ENCODE measurements at regions not wholly inside any gene's neighbourhood (a gene's known extent, or its start where the extent isn't known, plus 50 kb on each side); places are given as distances from the start of the nearest gene placed in this dataset.
"Not testable (repeated sequence)": the region's sequence is repeated elsewhere in the genome, so short reads cannot be mapped to it uniquely, and the experiment has no call there.

GRCh38 chr20:30491016-30491415, 766.4 kb upstream of the DEFB115 start:
- H4K12ac ChIP-seq (ENCODE audit: low read depth, low read length): no peak overlapping the region
- no peak overlapping the region for H3K14ac ChIP-seq (ENCODE audit: low read length)
- no peak overlapping the region for H2BK12ac ChIP-seq (ENCODE audit: low read length)
- WGBS (ENCODE audit: extremely low coverage, insufficient coverage, insufficient read length): no CpG with 5 or more reads among the region's 15 CpGs
- H3K27me3 ChIP-seq (ENCODE audit: insufficient read depth, low read length): no peaks in the 10 kb centered on the region
- no peak overlapping the region for H3K4ac ChIP-seq (ENCODE audit: low read depth, low read length)
- no peak overlapping the region for H3K23ac ChIP-seq (ENCODE audit: low read length)
- H3K79me1 ChIP-seq (ENCODE audit: low read length): no peaks in the 10 kb centered on the region
- no peak overlapping the region for H2AK5ac ChIP-seq (ENCODE audit: low read length)
- no peak overlapping the region for H3K18ac ChIP-seq (ENCODE audit: low read length)
- no peak overlapping the region for H4K8ac ChIP-seq (ENCODE audit: low read depth, low read length)
- no peak overlapping the region for H3K27ac ChIP-seq (ENCODE audit: low read depth, low read length)
- H3K9me3 ChIP-seq (ENCODE audit: insufficient read depth, low read depth, low read length): peaks cover 36% of the 10 kb centered on the region
- H4K91ac ChIP-seq (ENCODE audit: low read depth, low read length): no peak overlapping the region
- H3K4me2 ChIP-seq (ENCODE audit: low read length): no peak overlapping the region
- no peak overlapping the region for H3K4me3 ChIP-seq (ENCODE audit: low read depth, low read length)
- no peak overlapping the region for H2BK5ac ChIP-seq (ENCODE audit: low read depth, low read length, poor library complexity)
- H3K4me1 ChIP-seq (ENCODE audit: control insufficient read depth in 1 of 2, insufficient read depth in 2 of 2, low read length in 2 of 2): no peaks in the 10 kb centered on the region
- peaks cover 0 to 1% of the 10 kb centered on the region in 2 experiments for H3K36me3 ChIP-seq (ENCODE audit: control insufficient read depth in 1 of 2, insufficient read depth in 2 of 2, low read length in 2 of 2)
- H2AFZ ChIP-seq (ENCODE audit: insufficient read depth, low read length, poor library complexity): no peak overlapping the region
- H3K9ac ChIP-seq (ENCODE audit: low read length): no peak overlapping the region
- no peak for DNase-seq
- no peaks in the 10 kb centered on the region for H3K79me2 ChIP-seq (ENCODE audit: control insufficient read depth, insufficient read depth, low read length, poor library complexity)
- no peak overlapping the region for H2BK120ac ChIP-seq (ENCODE audit: insufficient read depth, low read length, poor library complexity)

- H3K9ac ChIP-seq (ENCODE audit: low read length); H3K79me2 ChIP-seq (ENCODE audit: control insufficient read depth, insufficient read depth, low read length, poor library complexity); H3K4me2 ChIP-seq (ENCODE audit: low read length); H3K14ac ChIP-seq (ENCODE audit: low read length); H2BK5ac ChIP-seq (ENCODE audit: low read depth, low read length, poor library complexity); H2BK12ac ChIP-seq (ENCODE audit: low read length); DNase-seq; H3K9me3 ChIP-seq (ENCODE audit: insufficient read depth, low read depth, low read length); H3K4me3 ChIP-seq (ENCODE audit: low read depth, low read length); H4K8ac ChIP-seq (ENCODE audit: low read depth, low read length); H2AFZ ChIP-seq (ENCODE audit: insufficient read depth, low read length, poor library complexity); H4K12ac ChIP-seq (ENCODE audit: low read depth, low read length); H2AK5ac ChIP-seq (ENCODE audit: low read length); H3K79me1 ChIP-seq (ENCODE audit: low read length); H3K18ac ChIP-seq (ENCODE audit: low read length); H3K27me3 ChIP-seq (ENCODE audit: insufficient read depth, low read length); H3K27ac ChIP-seq (ENCODE audit: low read depth, low read length); H2BK120ac ChIP-seq (ENCODE audit: insufficient read depth, low read length, poor library complexity); H4K91ac ChIP-seq (ENCODE audit: low read depth, low read length); H3K4ac ChIP-seq (ENCODE audit: low read depth, low read length); H3K4me1 ChIP-seq (ENCODE audit: control insufficient read depth in 1 of 2, insufficient read depth in 2 of 2, low read length in 2 of 2); H3K36me3 ChIP-seq (ENCODE audit: control insufficient read depth in 1 of 2, insufficient read depth in 2 of 2, low read length in 2 of 2); H3K23ac ChIP-seq (ENCODE audit: low read length): not testable (repeated sequence)
- WGBS (ENCODE audit: extremely low coverage, insufficient coverage, insufficient read length): no CpG with 5 or more reads among the region's 16 CpGs
Observed at GRCh38 chr20:30496656-30497055, 760.8 kb upstream of the DEFB115 start.

- not testable (repeated sequence) for H2BK12ac ChIP-seq (ENCODE audit: low read length); H2AK5ac ChIP-seq (ENCODE audit: low read length); H3K23ac ChIP-seq (ENCODE audit: low read length); H3K27me3 ChIP-seq (ENCODE audit: insufficient read depth, low read length); H4K12ac ChIP-seq (ENCODE audit: low read depth, low read length); H3K36me3 ChIP-seq (ENCODE audit: control insufficient read depth in 1 of 2, insufficient read depth in 2 of 2, low read length in 2 of 2); H3K14ac ChIP-seq (ENCODE audit: low read length); H4K8ac ChIP-seq (ENCODE audit: low read depth, low read length); H2AFZ ChIP-seq (ENCODE audit: insufficient read depth, low read length, poor library complexity); H3K79me1 ChIP-seq (ENCODE audit: low read length); DNase-seq; H3K9ac ChIP-seq (ENCODE audit: low read length); H2BK120ac ChIP-seq (ENCODE audit: insufficient read depth, low read length, poor library complexity); H2BK5ac ChIP-seq (ENCODE audit: low read depth, low read length, poor library complexity); H3K4me1 ChIP-seq (ENCODE audit: control insufficient read depth in 1 of 2, insufficient read depth in 2 of 2, low read length in 2 of 2); H3K9me3 ChIP-seq (ENCODE audit: insufficient read depth, low read depth, low read length); H3K4me3 ChIP-seq (ENCODE audit: low read depth, low read length); H4K91ac ChIP-seq (ENCODE audit: low read depth, low read length); H3K79me2 ChIP-seq (ENCODE audit: control insufficient read depth, insufficient read depth, low read length, poor library complexity); H3K27ac ChIP-seq (ENCODE audit: low read depth, low read length); H3K4me2 ChIP-seq (ENCODE audit: low read length); H3K4ac ChIP-seq (ENCODE audit: low read depth, low read length); H3K18ac ChIP-seq (ENCODE audit: low read length)
- no CpG with 5 or more reads among the region's 15 CpGs for WGBS (ENCODE audit: extremely low coverage, insufficient coverage, insufficient read length)
Observed at GRCh38 chr20:30497191-30497590, 760.3 kb upstream of the DEFB115 start.

- H3K14ac ChIP-seq (ENCODE audit: low read length): no peak overlapping the region
- H3K18ac ChIP-seq (ENCODE audit: low read length): no peak overlapping the region
- no peak for DNase-seq
- H3K4me1 ChIP-seq (ENCODE audit: control insufficient read depth in 1 of 2, insufficient read depth in 2 of 2, low read length in 2 of 2): no peaks in the 10 kb centered on the region
- no peak overlapping the region for H2BK5ac ChIP-seq (ENCODE audit: low read depth, low read length, poor library complexity)
- H3K27me3 ChIP-seq (ENCODE audit: insufficient read depth, low read length): no peaks in the 10 kb centered on the region
- H2BK12ac ChIP-seq (ENCODE audit: low read length): no peak overlapping the region
- H3K79me2 ChIP-seq (ENCODE audit: control insufficient read depth, insufficient read depth, low read length, poor library complexity): no peaks in the 10 kb centered on the region
- peaks cover 2% of the 10 kb centered on the region for H3K9me3 ChIP-seq (ENCODE audit: insufficient read depth, low read depth, low read length)
- no peaks in the 10 kb centered on the region for H3K36me3 ChIP-seq (ENCODE audit: control insufficient read depth in 1 of 2, insufficient read depth in 2 of 2, low read length in 2 of 2)
- no peak overlapping the region for H2AFZ ChIP-seq (ENCODE audit: insufficient read depth, low read length, poor library complexity)
- no peak overlapping the region for H3K4me2 ChIP-seq (ENCODE audit: low read length)
- no peak overlapping the region for H4K8ac ChIP-seq (ENCODE audit: low read depth, low read length)
- no peak overlapping the region for H3K4me3 ChIP-seq (ENCODE audit: low read depth, low read length)
- no peak overlapping the region for H3K4ac ChIP-seq (ENCODE audit: low read depth, low read length)
- no peak overlapping the region for H2AK5ac ChIP-seq (ENCODE audit: low read length)
- no peak overlapping the region for H3K27ac ChIP-seq (ENCODE audit: low read depth, low read length)
- no CpG with 5 or more reads among the region's 1 CpG for WGBS (ENCODE audit: extremely low coverage, insufficient coverage, insufficient read length)
- no peak overlapping the region for H4K91ac ChIP-seq (ENCODE audit: low read depth, low read length)
- no peaks in the 10 kb centered on the region for H3K79me1 ChIP-seq (ENCODE audit: low read length)
- no peak overlapping the region for H3K23ac ChIP-seq (ENCODE audit: low read length)
- H2BK120ac ChIP-seq (ENCODE audit: insufficient read depth, low read length, poor library complexity): no peak overlapping the region
- H3K9ac ChIP-seq (ENCODE audit: low read length): no peak overlapping the region
- H4K12ac ChIP-seq (ENCODE audit: low read depth, low read length): no peak overlapping the region
Observed at GRCh38 chr20:30499123-30499522, 758.3 kb upstream of the DEFB115 start.

Measured in trophoblast cell (in vitro differentiated cells and primary cell).